GM19467 (cell line): ENCODE measurements at regions not wholly inside any gene's neighbourhood (a gene's known extent, or its start where the extent isn't known, plus 50 kb on each side); places are given as distances from the start of the nearest gene placed in this dataset.

Source experiments
- ATAC-seq: cut with Tn5 transposase; IDR thresholded peaks from one replicate; pipeline ENCODE4 v1.9.1; 2021; ENCODE audit warnings: mild to moderate bottlenecking, moderate library complexity; ENCODE audit not compliant: unreplicated experiment

- ATAC-seq, result no peak
Measured at GRCh38 chr10:91694170-91694794, 61.4 kb upstream of the PPP1R3C start.

GRCh38 chr10:91691981-91692380, 59.1 kb upstream of the PPP1R3C start:
- ATAC-seq, result no peak

DNA sequence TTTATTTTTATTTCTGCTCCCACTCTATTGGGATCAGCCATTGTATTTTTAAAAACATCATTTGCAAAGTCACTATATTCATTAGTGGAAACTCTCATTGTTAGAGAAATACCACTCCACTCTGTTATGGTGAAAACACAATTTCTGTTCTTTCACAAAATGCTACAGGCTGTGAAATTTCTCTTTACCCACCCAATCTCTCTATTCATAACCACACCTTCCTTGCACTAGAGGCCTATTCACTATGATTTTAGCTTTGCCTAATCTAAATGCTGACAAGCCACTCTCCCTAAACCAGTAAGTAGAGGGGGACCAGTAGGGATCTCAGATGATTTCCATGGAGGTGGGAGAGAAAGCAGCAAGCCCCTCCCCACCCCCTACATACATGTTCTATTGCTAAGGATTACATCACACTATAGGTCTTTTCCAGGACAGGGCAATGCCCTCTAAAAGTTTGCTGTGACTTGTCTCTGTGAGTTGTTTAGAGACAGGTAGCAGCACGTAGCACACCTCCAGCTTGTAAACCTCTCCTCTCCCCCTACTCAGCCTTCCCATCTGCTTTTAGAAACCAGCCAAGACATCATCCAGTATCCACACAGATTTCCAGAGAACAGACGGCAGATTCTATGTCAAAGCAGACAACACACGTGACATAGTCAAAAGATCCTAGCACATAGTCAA, 58.3 kb upstream of the PPP1R3C start:
- no peak for ATAC-seq

DNA sequence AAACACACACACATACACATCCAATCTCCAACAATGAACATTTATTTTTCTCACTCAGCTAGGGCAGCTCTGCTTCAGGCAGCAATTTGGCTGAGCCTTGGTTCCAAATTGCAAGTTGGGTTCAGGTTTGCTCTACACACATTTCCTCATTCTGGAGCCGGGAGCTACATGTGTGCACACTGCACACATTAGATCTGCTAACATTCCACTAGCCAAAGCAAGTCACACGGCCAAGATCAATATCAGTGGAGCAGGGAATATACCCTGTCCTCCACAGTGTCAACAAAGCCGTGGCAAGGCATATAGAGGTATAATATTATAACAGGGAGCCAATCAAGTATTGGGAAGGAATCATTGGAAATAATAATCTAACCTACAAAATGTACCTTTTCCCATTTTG, 57.5 kb upstream of the PPP1R3C start:
- ATAC-seq, result no peak

DNA sequence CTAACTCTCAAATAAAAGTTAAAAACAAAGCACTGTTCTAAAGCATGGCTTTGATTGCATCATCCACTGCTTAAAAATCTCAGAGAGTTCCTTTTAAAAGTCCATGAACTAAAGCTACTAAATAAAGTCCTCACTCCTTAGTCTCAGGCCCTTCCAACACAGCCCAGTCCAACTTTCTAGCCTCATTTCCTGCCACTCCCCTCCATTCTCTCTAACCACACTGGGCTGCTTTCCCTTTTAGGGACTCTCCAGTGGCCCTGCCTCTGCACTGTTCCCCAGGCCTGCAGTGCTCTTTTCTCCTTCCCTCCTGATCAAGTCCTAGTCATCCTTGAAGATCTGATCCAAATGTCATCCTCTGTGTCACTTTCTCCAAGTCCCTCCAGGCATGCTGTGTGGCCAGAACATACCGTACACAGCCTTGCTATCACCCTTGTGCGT, 56.9 kb upstream of the PPP1R3C start:
- ATAC-seq, result no peak

GRCh38 chr10:91684841-91685240, 52.0 kb upstream of the PPP1R3C start:
- ATAC-seq, result no peak

GRCh38 chr10:91683975-91684374, 51.1 kb upstream of the PPP1R3C start:
- no peak for ATAC-seq

- ATAC-seq, result no peak
Measured at GRCh38 chr10:91682912-91683311, 50.0 kb upstream of the PPP1R3C start.
